GM12872 (cell line): ENCODE measurements at regions not wholly inside any gene's neighbourhood (a gene's known extent, or its start where the extent isn't known, plus 50 kb on each side); places are given as distances from the start of the nearest gene placed in this dataset.

Experiments
- CTCF ChIP-seq: IDR thresholded peaks from 3 replicates; pipeline ENCODE4 v1.5.1; 2011; ENCODE audit warnings: low read depth, mild to moderate bottlenecking, low read length, moderate library complexity; ENCODE audit not compliant: insufficient read depth

GRCh38 chr18:78717766-78718150 is 261.9 kb upstream of the SALL3 start:
- no peak for TF ChIP-seq CTCF

GRCh38 chr18:78719821-78720220 is 259.8 kb upstream of the SALL3 start:
- TF ChIP-seq CTCF, result no peak

GRCh38 chr18:78720456-78721237 is 259.0 kb upstream of the SALL3 start:
- no peak for TF ChIP-seq CTCF

GRCh38 chr18:78721238-78721875 is 258.3 kb upstream of the SALL3 start:
- TF ChIP-seq CTCF, result no peak

- TF ChIP-seq CTCF, result no peak
Measured at GRCh38 chr18:78721981-78722380, 257.6 kb upstream of the SALL3 start.

GRCh38 chr18:78722386-78722785 is 257.2 kb upstream of the SALL3 start:
- no peak for TF ChIP-seq CTCF

- TF ChIP-seq CTCF, result no peak
Measured at GRCh38 chr18:78722929-78723710, 256.5 kb upstream of the SALL3 start.
